ENCODE measurements at regions not wholly inside any gene's neighbourhood (a gene's known extent, or its start where the extent isn't known, plus 50 kb on each side); places are given as distances from the start of the nearest gene placed in this dataset.

DNA sequence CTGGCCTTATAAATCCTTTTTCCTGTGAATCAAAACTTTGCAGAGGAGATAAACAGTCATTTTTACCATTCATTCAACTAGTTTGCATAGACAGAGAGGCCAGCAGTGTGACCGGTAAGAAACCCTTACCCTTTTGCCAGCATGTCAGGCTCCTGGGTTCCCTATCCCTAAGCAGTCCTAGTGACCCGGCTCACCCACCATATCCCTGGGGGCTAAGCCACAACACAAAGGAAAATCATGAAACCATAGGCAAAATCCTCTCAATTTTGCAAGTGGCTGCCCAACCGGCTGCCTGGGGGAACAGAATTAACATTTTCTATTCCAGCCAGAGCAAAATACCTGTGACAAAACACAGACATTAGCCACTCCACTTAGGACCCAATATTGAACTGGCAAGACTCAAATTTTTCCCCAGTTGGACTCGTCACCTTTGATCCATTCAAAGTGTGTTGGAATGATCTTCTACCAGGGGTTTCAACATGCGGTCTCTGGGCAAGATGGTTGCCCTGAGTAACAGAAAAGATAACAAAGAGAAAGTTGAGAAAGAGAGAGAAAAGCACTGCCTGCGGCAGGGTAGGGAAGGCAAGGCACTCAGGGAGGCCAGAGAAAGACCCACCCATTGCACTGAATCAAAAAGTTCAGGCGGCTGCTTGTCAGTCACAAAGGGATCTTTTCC is 174.8 kb upstream of the NAMPT start:
- Histone ChIP-seq H3K27ac (ENCODE audit: extremely low read depth, low read depth, low read length) (no peak overlapping the region), H3K4me3 (ENCODE audit: low read depth, low read length) (no peak overlapping the region), H3K9me3 (ENCODE audit: control insufficient read depth, insufficient read depth, low read depth, low read length) (no peaks in the 10 kb centered on the region), H3K4me1 (ENCODE audit: control insufficient read depth, insufficient read depth, low read length) (no peaks in the 10 kb centered on the region), H3K36me3 (ENCODE audit: control insufficient read depth in 2 of 2, insufficient read depth in 1 of 2, low read length in 2 of 2) (no peaks in the 10 kb centered on the region)
- ChIA-PET CTCF (interaction anchor here (2.3 to 8.6 kb wide), 2 partner anchors 283 to 284 kb away, joined by 14 to 164 read pairs; no protein-coding TSS in a partner anchor), POLR2A (no interaction called here)
- TF ChIP-seq, protein P1, sequence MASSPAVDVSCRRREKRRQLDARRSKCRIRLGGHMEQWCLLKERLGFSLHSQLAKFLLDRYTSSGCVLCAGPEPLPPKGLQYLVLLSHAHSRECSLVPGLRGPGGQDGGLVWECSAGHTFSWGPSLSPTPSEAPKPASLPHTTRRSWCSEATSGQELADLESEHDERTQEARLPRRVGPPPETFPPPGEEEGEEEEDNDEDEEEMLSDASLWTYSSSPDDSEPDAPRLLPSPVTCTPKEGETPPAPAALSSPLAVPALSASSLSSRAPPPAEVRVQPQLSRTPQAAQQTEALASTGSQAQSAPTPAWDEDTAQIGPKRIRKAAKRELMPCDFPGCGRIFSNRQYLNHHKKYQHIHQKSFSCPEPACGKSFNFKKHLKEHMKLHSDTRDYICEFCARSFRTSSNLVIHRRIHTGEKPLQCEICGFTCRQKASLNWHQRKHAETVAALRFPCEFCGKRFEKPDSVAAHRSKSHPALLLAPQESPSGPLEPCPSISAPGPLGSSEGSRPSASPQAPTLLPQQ (tag by site-specific recombination; IDR thresholded peaks at IDR 0.05) = no peak
- TF ChIP-seq SCRT2 (tag by site-specific recombination; IDR thresholded peaks at IDR 0.05) = no peak
- no peak for TF ChIP-seq ZNF529 (tag by site-specific recombination; IDR thresholded peaks at IDR 0.05; ENCODE audit: insufficient replicate concordance)
- no peak for TF ChIP-seq ZNF114 (tag by site-specific recombination; IDR thresholded peaks at IDR 0.05)
- TF ChIP-seq ZFHX2 (tag by site-specific recombination; conservative IDR thresholded peaks at IDR 0.05) = no peak
- TF ChIP-seq ZNF221 (tag by site-specific recombination; IDR thresholded peaks at IDR 0.05; ENCODE audit: borderline replicate concordance) = no peak
- TF ChIP-seq ZSCAN4 (tag by site-specific recombination; IDR thresholded peaks at IDR 0.05) = no peak
- no peak for TF ChIP-seq ZNF311 (tag by site-specific recombination; IDR thresholded peaks at IDR 0.05; ENCODE audit: borderline replicate concordance)
- no peak for TF ChIP-seq REPIN1 (tag by site-specific recombination; IDR thresholded peaks at IDR 0.05; ENCODE audit: low read depth)
- no peak for TF ChIP-seq ZNF777 (tag by site-specific recombination; IDR thresholded peaks at IDR 0.05; ENCODE audit: borderline replicate concordance)
- no peak for TF ChIP-seq ZNF624 (tag by site-specific recombination; IDR thresholded peaks at IDR 0.05)
- TF ChIP-seq ZNF76 (tag by site-specific recombination; IDR thresholded peaks at IDR 0.05; ENCODE audit: borderline replicate concordance, low read depth) = no peak
- TF ChIP-seq SALL2 (tag by site-specific recombination; IDR thresholded peaks at IDR 0.05; ENCODE audit: borderline replicate concordance) = no peak
- TF ChIP-seq ZNF2 (tag by site-specific recombination; IDR thresholded peaks at IDR 0.05) = no peak
- TF ChIP-seq ZNF585B (tag by site-specific recombination; IDR thresholded peaks at IDR 0.05) = no peak

DNA sequence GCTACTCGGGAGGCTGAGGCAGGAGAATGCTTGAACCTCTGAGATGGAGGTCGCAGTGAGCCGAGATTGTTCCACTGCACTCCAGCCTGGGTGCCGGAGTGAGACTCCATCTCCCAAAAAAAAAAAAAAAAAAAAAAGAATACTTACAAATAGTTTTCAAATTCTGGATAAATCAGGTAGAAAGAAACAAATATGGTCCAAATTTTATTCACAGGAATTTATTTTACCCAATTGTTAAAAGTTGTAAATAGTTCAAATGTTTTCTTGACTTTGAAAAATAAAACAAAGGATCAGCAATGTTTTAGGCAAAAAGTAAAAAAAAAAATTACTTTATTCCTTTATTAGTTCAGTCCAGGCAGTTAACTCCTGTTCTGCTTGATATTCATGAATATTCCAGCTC is 172.9 kb upstream of the NAMPT start:
- Histone ChIP-seq H3K4me1 (ENCODE audit: control insufficient read depth, insufficient read depth, low read length) (no peaks in the 10 kb centered on the region), H3K9me3 (ENCODE audit: control insufficient read depth, insufficient read depth, low read depth, low read length) (no peaks in the 10 kb centered on the region), H3K36me3 (ENCODE audit: control insufficient read depth in 2 of 2, insufficient read depth in 1 of 2, low read length in 2 of 2) (no peaks in the 10 kb centered on the region), H3K27ac (ENCODE audit: extremely low read depth, low read depth, low read length) (no peak overlapping the region), H3K4me3 (ENCODE audit: low read depth, low read length) (no peak overlapping the region)
- TF ChIP-seq SETDB1 (IDR thresholded peaks at IDR 0.05; ENCODE audit: insufficient read length, low read length) (peak; percentile 74), ZNF114 (tag by site-specific recombination; IDR thresholded peaks at IDR 0.05) (no peak), ZNF660 (tag by site-specific recombination; IDR thresholded peaks at IDR 0.05) (no peak)
- ChIA-PET POLR2A (no interaction called here), CTCF (interaction anchor here (2.3 kb wide), 1 partner anchor 281 kb away, joined by 14 read pairs; no protein-coding TSS in a partner anchor)

- TF ChIP-seq ZNF747 (tag by site-specific recombination; IDR thresholded peaks at IDR 0.05) (no peak), ZNF549 (tag by site-specific recombination; IDR thresholded peaks at IDR 0.05) (peak; percentile 83)
- ChIA-PET CTCF (interaction anchor here (0.6 to 1.2 kb wide), 3 partner anchors 280 to 738 kb away, joined by 3 to 9 read pairs (median 3); no protein-coding TSS in a partner anchor), POLR2A (no interaction called here)
- Histone ChIP-seq H3K4me3 (ENCODE audit: low read depth, low read length) (no peak overlapping the region), H3K9me3 (ENCODE audit: control insufficient read depth, insufficient read depth, low read depth, low read length) (no peaks in the 10 kb centered on the region), H3K36me3 (ENCODE audit: control insufficient read depth in 2 of 2, insufficient read depth in 1 of 2, low read length in 2 of 2) (no peaks in the 10 kb centered on the region), H3K4me1 (ENCODE audit: control insufficient read depth, insufficient read depth, low read length) (no peaks in the 10 kb centered on the region), H3K27ac (ENCODE audit: extremely low read depth, low read depth, low read length) (no peak overlapping the region)
Observed at GRCh38 chr7:106456329-106456728, 171.5 kb upstream of the NAMPT start.
